Common myeloid progenitor, CD34-positive (primary cell): ENCODE measurements at regions not wholly inside any gene's neighbourhood (a gene's known extent, or its start where the extent isn't known, plus 50 kb on each side); places are given as distances from the start of the nearest gene placed in this dataset.

Experiments used
- CTCF ChIA-PET: fragments of 350-600 bp; sonication (Branson Sonifier 250); formaldehyde crosslinking; loops from one replicate; lab custom pipeline; 2021; ENCODE audit warnings: antibody characterized with exemption; lab: Charles Lee
- POLR2A ChIA-PET: fragments of 350-600 bp; sonication (Branson Sonifier 250); formaldehyde crosslinking; loops from one replicate; lab custom pipeline; 2021; ENCODE audit warnings: antibody characterized with exemption; lab: Charles Lee
- DNase-seq, 3 donors: peaks; one replicate each; pipeline versions ENCODE4 v3.0.0 to v3.0.0-alpha.2; 2013
- H3K27ac ChIP-seq, 2 experiments: 1 replicate in 1 of 2; 2 replicates in 1 of 2; pipeline ENCODE4 v1.7.0; 2013; ENCODE audit warnings: inconsistent platforms in 2 of 2, low read length in 2 of 2, mild to moderate bottlenecking in 2 of 2, low read depth in 1 of 2, moderate library complexity in 1 of 2; ENCODE audit not compliant: severe bottlenecking in 2 of 2, insufficient read depth in 1 of 2, poor library complexity in 1 of 2
- H3K27me3 ChIP-seq, 5 experiments: replicated peaks in 2 of 5; 1 replicate in 3 of 5; 2 replicates in 2 of 5; pipeline versions ENCODE4 v1.6.1 to v1.7.0; 2013; ENCODE audit warnings: low read length in 4 of 5, mild to moderate bottlenecking in 2 of 5, moderate library complexity in 2 of 5, inconsistent platforms in 1 of 5; ENCODE audit not compliant: insufficient read depth in 5 of 5, control insufficient read depth in 4 of 5
- H3K36me3 ChIP-seq, 4 experiments: 1 replicate in 2 of 4; 2 replicates in 2 of 4; pipeline versions ENCODE4 v1.6.1 to v1.7.0; 2013; ENCODE audit warnings: low read length in 3 of 4, control low read depth in 1 of 4, mild to moderate bottlenecking in 1 of 4; ENCODE audit not compliant: control insufficient read depth in 4 of 4, insufficient read depth in 4 of 4
- H3K4me1 ChIP-seq, 4 experiments: 1 replicate in 3 of 4; 2 replicates in 1 of 4; pipeline versions ENCODE4 v1.6.1 to v1.7.1; 2013; ENCODE audit warnings: low read length in 3 of 4, mild to moderate bottlenecking in 3 of 4, control low read depth in 1 of 4, inconsistent platforms in 1 of 4, moderate library complexity in 1 of 4; ENCODE audit not compliant: control insufficient read depth in 4 of 4, insufficient read depth in 4 of 4; ENCODE audit errors: control extremely low read depth in 1 of 4
- H3K4me3 ChIP-seq, 7 experiments: 1 replicate in 4 of 7; 2 replicates in 3 of 7; pipeline versions ENCODE4 v1.5.1 to v1.7.0; 2013; ENCODE audit warnings: mild to moderate bottlenecking in 7 of 7, low read length in 6 of 7, moderate library complexity in 6 of 7, inconsistent platforms in 2 of 7, low read depth in 2 of 7, control low read depth in 1 of 7; ENCODE audit not compliant: insufficient read depth in 4 of 7, control insufficient read depth in 1 of 7; ENCODE audit errors: extremely low read depth in 1 of 7
- H3K9me3 ChIP-seq, 5 experiments: 1 replicate in 4 of 5; 2 replicates in 1 of 5; pipeline versions ENCODE4 v1.6.1 to v1.7.1; 2013; ENCODE audit warnings: low read length in 4 of 5, mild to moderate bottlenecking in 2 of 5, inconsistent platforms in 1 of 5, low read depth in 1 of 5, moderate library complexity in 1 of 5; ENCODE audit not compliant: control insufficient read depth in 4 of 5, insufficient read depth in 2 of 5; ENCODE audit errors: control extremely low read depth in 1 of 5
- WGBS: methylation state at CpG from one replicate; pipeline ENCODE4 v1.1.5; 2013; ENCODE audit not compliant: insufficient coverage; 5-methylcytosine and 5-hydroxymethylcytosine counted together

- H3K9me3 ChIP-seq, result no peaks in the 10 kb centered on the region
- no peak overlapping the region for H3K4me3 ChIP-seq
- H3K36me3 ChIP-seq, result no peaks in the 10 kb centered on the region
- no peaks in the 10 kb centered on the region for H3K4me1 ChIP-seq
- DNase-seq, result no peak
- no peaks in the 10 kb centered on the region for H3K27me3 ChIP-seq
- ChIA-PET CTCF (no interaction called here), POLR2A (no interaction called here)
- H3K27ac ChIP-seq, result no peak overlapping the region
- no CpG with 5 or more reads among the region's 1 CpG for WGBS
Measured at GRCh38 chr4:98210281-98210680, 50.9 kb upstream of the RAP1GDS1 start.

- CTCF ChIA-PET, result interaction anchor here (0.6 kb wide), 1 partner anchor 244 kb away, joined by 3 read pairs; no protein-coding TSS in a partner anchor
- Histone ChIP-seq H3K36me3 (no peaks in the 10 kb centered on the region), H3K27ac (no peak overlapping the region), H3K4me3 (no peak overlapping the region), H3K4me1 (peaks cover under 1 to 5% (median 2%) of the 10 kb centered on the region in 4 experiments), H3K27me3 (no peaks in the 10 kb centered on the region), H3K9me3 (no peaks in the 10 kb centered on the region)
- no CpG with 5 or more reads among the region's 1 CpG for WGBS
- POLR2A ChIA-PET, result no interaction called here
- no peak for DNase-seq
Measured at GRCh38 chr4:98209111-98209510, 52.1 kb upstream of the RAP1GDS1 start.

DNA sequence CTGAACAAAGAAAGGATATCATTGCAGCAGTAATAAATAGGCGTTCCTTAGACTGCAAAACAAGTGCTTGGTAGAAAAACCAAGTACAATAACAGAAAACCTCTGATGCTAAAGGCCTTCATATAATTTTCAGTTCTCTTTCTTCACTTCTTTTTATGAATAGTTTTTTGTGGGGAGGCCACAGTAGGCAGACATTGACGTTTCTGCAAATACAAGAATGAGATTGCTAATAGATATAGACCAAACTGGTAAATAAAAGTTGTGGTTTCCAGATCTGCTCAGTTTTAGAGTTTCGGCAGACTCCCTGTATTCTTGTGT lies 57.0 kb upstream of the RAP1GDS1 start:
- POLR2A ChIA-PET, result no interaction called here
- peak overlapping the region in 1 of 2 experiments; percentile 60 for H3K27ac ChIP-seq
- H3K9me3 ChIP-seq, result peaks cover 0 to 10% (median 4%) of the 10 kb centered on the region in 5 experiments
- peaks cover 8 to 15% (median 13%) of the 10 kb centered on the region in 4 experiments for H3K4me1 ChIP-seq
- no peak overlapping the region for H3K4me3 ChIP-seq
- WGBS, result 74% methylated on average over 2 of the region's 3 CpGs
- H3K27me3 ChIP-seq, result no peaks in the 10 kb centered on the region
- DNase-seq, result peak in 1 of 3 donors; percentile 8
- CTCF ChIA-PET, result interaction anchor here (0.9 kb wide), 1 partner anchor 30 kb away, joined by 3 read pairs; no protein-coding TSS in a partner anchor
- H3K36me3 ChIP-seq, result no peaks in the 10 kb centered on the region

- no peaks in the 10 kb centered on the region for H3K27me3 ChIP-seq
- peaks cover 8 to 15% (median 13%) of the 10 kb centered on the region in 4 experiments for H3K4me1 ChIP-seq
- ChIA-PET CTCF (interaction anchor here (0.9 kb wide), 2 partner anchors 11 to 29 kb away, joined by 3 read pairs; no protein-coding TSS in a partner anchor), POLR2A (no interaction called here)
- peak overlapping the region in 1 of 2 experiments; percentile 60 for H3K27ac ChIP-seq
- peaks cover 0 to 10% (median 4%) of the 10 kb centered on the region in 5 experiments for H3K9me3 ChIP-seq
- peak; percentile 18 to 74 (median 63) for DNase-seq
- 61% methylated on average over 3 of the region's 8 CpGs for WGBS
- peak overlapping the region in 1 of 7 experiments; percentile 23 for H3K4me3 ChIP-seq
- H3K36me3 ChIP-seq, result no peaks in the 10 kb centered on the region
Measured at GRCh38 chr4:98203332-98204235, 57.6 kb upstream of the RAP1GDS1 start.

GRCh38 chr4:98202907-98203306 lies 58.3 kb upstream of the RAP1GDS1 start:
- Histone ChIP-seq H3K27ac (no peak overlapping the region), H3K27me3 (no peaks in the 10 kb centered on the region), H3K9me3 (peaks cover 0 to 10% (median 6%) of the 10 kb centered on the region in 5 experiments), H3K36me3 (no peaks in the 10 kb centered on the region), H3K4me3 (no peak overlapping the region), H3K4me1 (peaks cover 8 to 15% (median 13%) of the 10 kb centered on the region in 4 experiments)
- DNase-seq, result no peak
- CTCF ChIA-PET, result no interaction called here
- POLR2A ChIA-PET, result no interaction called here
- WGBS, result no CpG with 5 or more reads among the region's 1 CpG

DNA sequence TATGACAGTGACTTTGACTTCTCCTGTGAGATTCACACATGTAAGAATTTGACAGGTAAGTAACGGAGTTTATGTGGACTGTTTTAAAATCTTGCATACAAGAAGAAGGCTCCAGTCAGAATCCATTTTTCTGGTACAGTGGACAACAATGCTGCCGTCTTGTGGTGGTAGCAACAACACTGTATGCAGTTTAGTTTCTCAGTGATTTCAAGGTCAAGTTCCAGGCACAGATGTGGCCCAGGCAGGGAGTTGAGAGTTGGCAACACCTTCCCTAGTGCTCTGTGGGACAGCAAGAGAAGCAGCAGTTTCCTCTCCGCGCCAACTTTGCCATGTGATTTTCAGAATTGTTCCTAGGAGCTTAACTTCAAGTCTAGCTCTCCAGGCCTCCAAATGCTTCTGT lies 56.0 kb upstream of the STPG2 start:
- Histone ChIP-seq H3K9me3 (peaks cover 3 to 28% (median 12%) of the 10 kb centered on the region in 5 experiments), H3K4me3 (no peak overlapping the region), H3K4me1 (peaks cover 8 to 13% (median 10%) of the 10 kb centered on the region in 4 experiments), H3K27ac (no peak overlapping the region), H3K27me3 (no peaks in the 10 kb centered on the region), H3K36me3 (no peaks in the 10 kb centered on the region)
- ChIA-PET POLR2A (no interaction called here), CTCF (no interaction called here)
- 98% methylated on average over 4 of the region's 4 CpGs for WGBS
- no peak for DNase-seq

- Histone ChIP-seq H3K4me1 (no peaks in the 10 kb centered on the region), H3K27me3 (no peaks in the 10 kb centered on the region), H3K27ac (no peak overlapping the region), H3K36me3 (no peaks in the 10 kb centered on the region), H3K4me3 (no peak overlapping the region), H3K9me3 (peaks cover 5 to 40% (median 17%) of the 10 kb centered on the region in 5 experiments)
- POLR2A ChIA-PET, result no interaction called here
- CTCF ChIA-PET, result no interaction called here
- no peak for DNase-seq
- 100% methylated on average over 7 of the region's 7 CpGs for WGBS
Measured at GRCh38 chr4:98195005-98195404, 51.7 kb upstream of the STPG2 start.
